ACHN (cell line): ENCODE measurements at regions not wholly inside any gene's neighbourhood (a gene's known extent, or its start where the extent isn't known, plus 50 kb on each side); places are given as distances from the start of the nearest gene placed in this dataset.

ENCODE experiments used
- DNase-seq: peaks from one replicate; pipeline ENCODE4 v3.0.0-alpha.2; 2015
- in situ Hi-C: cut with HindIII; loops from 2 replicates; pipeline ENCODE4 v1.10.0; 2017; ENCODE audit warnings: low sequenced_read_pairs, low pct_ligation_motif_present, low pct_unique_long_range_greater_than_20kb

DNA sequence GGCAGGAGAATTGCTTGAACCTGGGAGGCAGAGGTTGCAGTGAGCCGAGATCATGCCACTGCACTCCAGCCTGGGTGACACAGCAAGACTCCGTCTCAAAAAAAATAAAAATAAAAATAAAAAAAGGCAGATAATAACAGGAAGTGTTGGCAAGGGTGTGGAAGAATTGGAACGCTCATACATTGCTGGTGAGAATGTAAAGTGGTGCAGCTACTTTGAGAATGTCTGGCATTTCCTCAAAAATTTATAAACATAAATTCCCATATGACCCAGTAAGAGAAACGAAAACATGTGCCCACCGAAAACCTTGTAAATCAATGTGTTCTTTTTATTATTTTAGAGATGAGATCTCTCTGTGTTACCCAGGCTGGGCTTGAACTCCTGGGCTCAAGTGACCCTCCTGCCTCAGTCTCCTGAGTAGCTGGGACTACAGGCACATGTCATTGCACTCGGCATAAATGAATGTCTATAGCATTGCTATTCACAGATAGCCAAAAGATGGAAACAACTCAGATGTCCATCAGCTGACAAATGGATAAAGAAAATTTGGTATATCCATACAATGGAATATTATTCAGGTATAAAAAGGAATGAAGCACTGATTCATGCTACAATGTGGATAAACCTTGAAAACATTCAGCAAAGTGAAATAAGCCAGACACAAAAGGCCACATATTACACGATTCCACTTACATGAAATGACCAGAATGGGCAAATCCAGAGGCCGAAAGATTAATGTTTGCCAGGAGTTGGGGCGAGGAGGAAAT lies 63.7 kb upstream of the PLAC1 start:
- in situ Hi-C loops, result no loop called here
- no peak for DNase-seq

DNA sequence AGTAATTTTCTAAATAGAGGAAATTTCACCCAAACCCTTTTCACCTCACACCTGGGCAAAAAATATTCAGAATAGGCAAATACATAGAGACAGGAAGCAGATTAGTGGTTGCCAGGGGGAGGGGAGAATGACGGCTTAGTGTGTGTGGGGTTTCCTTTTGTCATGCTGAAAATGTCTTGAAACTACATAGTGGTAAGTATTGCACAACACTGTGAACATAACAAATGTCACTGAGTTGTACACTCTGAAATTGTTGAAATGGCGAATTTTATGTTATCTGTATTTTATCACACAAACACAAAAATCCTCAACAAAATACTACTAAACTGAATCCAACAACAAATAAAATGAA lies 60.7 kb upstream of the PLAC1 start:
- in situ Hi-C loops, result no loop called here
- no peak for DNase-seq

DNA sequence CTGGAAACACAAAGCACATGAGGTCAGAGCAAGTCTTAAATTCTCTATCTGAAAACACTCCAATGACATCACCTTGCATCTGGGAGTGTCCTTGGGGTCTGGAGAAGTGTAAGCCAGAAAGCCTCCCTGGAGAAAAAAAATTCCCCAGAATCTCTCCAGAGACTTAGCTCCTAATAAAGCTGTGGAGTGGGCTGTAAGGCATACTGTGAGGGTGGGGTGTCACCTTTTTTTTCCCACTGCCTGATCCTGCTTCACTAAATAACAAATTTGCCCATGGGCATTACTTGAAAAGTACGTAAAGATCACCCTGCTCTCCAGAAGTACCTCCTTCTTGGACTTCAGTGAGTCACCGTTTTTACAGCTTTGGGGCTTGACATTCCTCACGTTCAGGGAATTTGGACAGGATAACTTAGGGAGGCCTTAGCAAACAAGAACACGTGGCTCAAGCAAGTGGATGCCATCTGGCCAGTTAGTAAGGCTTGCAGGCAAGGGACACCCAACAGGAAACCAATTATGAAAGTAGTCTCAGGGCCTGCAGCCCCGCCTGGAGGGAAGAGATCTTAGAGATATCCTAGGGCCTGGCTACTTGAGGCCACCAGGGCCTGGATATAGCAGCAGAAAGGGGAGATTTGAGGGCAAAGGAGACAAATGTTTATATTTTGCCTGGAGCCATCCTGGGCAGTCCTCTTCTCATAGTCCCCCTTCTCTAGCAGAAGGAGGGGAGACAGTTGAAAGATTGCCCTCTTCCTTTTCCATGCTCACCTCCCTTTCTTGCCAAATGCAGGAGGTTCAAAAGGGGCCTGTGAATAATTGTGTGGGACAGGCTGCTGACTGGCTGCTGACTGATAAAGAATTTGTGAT lies 60.1 kb upstream of the PLAC1 start:
- in situ Hi-C loops, result no loop called here
- DNase-seq, result peak; percentile 67

DNA sequence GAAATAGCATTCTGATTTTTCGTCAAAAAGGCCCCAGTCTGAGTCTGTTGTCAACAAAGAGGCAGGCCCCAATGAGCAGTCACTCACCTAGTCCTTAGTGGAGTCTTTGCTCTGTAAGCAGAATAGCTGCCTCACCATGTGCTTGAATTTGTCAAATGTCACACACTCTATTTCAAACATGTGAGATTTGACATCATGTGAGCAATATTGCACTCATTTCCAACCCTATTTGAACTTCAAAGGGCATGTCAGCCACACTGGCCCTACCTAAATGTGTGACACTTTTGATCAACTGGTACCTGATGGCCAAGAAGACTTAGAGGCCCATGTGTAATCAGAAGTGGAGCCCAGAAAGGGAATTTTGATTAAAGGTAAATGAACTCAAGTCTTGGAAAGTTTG lies 59.4 kb upstream of the PLAC1 start:
- DNase-seq, result no peak
- in situ Hi-C loops, result no loop called here

DNA sequence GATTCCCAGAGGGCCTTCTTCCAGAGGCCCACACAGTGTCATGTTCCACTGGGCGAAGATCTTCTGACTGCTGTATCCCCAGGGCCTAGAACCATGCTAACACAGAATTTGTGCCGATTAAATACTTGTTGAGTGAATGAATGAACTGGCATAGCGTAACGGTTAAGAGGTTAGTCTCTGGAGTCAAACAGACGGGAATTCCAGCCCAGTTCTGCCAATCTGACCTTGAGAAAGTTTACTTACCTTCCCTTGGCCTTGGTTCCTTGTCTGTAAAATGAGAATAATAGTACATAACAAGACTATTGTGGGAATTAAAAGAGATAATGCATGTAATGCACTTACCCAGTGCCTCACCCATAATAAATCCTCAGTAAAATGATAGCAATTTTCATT lies 58.3 kb upstream of the PLAC1 start:
- no peak for DNase-seq
- in situ Hi-C loops, result no loop called here

DNA sequence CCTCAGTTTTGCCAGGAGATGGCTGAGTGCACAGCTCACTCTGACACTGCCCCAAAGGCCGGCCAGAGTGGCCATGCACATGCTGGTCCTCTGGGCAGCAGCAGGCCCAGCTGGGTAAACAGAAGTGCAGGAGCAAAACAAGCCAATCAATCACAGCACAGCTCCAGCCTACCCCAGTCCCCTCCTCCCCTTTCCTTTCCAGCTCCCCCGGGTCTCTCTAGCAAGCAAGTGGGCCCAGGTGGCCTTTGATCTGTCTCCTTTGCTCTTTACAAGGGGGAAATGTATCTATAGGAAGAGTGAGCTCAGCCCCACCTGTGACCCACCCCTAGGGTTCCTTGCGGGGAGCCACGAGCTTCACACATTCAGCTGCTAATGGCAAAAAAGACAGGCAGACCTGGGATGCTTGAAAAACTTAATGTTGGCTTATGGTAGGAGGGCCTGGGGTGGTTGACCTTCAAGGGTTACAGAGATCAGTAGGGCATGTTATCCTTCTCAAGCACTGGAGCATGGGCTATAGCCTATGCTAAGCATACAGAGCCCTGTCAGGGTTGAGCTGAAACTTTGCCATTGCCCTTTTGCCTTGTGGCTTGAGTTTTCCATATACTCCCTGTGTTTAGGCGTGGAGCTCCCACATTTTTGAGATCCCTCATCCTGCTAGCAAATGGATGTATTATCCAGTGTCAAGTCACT lies 57.8 kb upstream of the PLAC1 start:
- in situ Hi-C loops, result no loop called here
- DNase-seq, result no peak

DNA sequence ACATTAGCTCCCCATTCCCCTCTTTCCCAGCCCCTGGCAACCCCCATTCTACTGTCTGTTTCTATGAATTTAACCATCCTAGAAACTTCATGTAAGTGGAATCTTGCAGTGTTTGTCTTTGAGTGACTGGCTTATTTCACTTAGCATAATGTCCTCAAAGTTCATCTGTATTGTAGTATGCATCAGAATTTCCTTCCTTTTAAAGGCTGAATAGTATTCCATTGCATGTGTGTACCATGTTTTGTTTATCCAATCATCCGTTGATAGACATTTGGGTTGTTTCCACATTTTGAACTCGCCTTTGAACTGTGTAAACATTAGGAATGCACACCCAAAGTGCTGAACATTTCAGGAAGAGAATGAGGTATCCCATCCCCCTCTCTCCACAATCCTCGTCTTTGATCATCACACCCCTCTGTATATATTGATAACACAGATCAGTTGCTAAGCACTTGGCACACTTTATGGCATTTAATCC lies 56.4 kb upstream of the PLAC1 start:
- in situ Hi-C loops, result no loop called here
- no peak for DNase-seq

DNA sequence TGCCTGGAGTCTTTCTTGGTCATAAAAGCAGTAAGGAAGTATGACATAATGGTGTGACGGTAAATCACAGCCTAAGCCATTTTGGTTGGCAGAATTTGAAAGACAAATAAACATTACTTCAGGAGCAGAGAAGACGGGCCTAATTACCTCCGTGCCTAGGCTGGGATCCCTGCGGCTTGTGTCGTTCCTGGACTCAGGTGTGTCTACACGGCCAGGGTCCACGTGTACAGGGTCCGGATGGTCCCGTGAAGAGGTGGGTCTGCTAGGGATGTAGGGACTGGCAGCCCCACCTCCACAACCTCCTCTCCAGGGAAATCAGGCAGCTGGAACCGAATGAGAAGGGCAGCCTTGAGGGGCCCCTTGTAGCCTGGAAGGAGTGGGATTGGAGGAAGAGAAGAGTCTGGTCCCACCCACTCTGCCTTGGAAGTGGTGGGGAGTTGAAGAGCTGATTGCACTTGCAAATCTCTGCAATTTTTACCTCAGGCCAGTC lies 55.4 kb upstream of the PLAC1 start:
- DNase-seq, result no peak
- in situ Hi-C loops, result no loop called here

DNA sequence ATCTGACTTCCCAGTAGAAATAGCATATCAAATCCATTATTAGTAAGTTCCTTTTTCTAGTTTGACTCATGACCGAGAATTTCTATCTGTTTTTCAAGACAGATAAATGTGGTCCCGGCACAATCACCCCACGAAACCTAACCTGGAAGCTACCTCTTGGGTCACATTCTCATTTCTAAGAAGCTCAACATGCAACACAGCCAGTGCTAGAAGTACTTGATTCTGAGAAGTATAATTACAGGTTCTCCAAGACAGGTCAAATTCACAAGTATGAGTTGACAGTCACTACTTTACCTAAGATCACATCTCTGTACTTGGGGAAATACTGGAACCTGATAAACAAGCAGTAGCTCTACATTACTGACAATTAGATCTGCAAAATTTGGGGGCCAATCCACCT lies 54.0 kb upstream of the PLAC1 start:
- in situ Hi-C loops, result no loop called here
- no peak for DNase-seq

DNA sequence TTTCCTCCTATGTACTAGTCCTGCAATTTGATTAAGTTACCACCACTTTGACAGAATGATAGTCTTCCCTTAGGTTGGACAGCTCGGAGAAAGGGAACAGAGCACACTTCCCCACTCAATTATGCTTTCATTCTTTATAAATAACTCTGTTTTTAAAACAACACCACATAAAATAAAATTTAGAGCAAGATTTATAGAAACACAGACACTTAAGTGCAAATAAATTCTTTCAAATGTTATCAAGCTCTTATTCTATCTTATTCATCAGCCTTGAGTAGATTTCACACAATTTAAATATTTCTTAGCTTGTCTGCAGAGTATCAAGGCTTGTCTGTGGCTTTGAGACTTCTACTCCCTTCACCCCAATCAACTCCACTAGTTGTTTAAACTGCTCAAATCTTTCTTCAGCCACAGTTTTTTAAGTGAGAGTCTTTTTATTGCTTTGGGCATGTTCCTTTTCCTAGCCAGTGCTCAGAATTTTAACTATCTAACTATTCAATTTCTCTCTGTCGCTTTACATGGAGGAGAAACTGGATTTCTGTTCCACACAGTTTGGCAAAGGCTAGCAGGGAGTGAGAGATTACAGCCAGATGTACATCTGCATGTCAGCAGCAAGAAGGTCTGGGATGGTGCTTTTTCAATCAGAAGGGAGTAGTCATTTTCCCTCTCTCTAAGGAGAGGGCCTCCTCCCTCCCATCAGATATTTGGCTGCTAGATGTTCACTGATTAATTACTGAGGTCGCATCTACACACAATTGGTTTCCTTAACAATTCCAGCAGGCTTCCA lies 53.1 kb upstream of the PLAC1 start:
- in situ Hi-C loops, result no loop called here
- no peak for DNase-seq
